GM13977 (cell line): ENCODE measurements at regions not wholly inside any gene's neighbourhood (a gene's known extent, or its start where the extent isn't known, plus 50 kb on each side); places are given as distances from the start of the nearest gene placed in this dataset.

Source experiments
- DNase-seq: peaks from one replicate; pipeline ENCODE4 v3.0.0; 2012; ENCODE audit warnings: low spot score
- in situ Hi-C: fragments of 300-500 bp; cut with MboI; formaldehyde crosslinking; loops from one replicate; pipeline ENCODE4 v1.12.0; 2022; ENCODE audit warnings: low sequenced_read_pairs, low pct_unique_long_range_greater_than_20kb, mixed read lengths, inconsistent platforms; ENCODE audit not compliant: unreplicated experiment
- TF ChIP-seq, protein P1 (sequence below): IDR thresholded peaks from 2 replicates; pipeline ENCODE4 v1.5.1; 2012; ENCODE audit warnings: mild to moderate bottlenecking, control low read depth; ENCODE audit not compliant: insufficient read depth; ENCODE audit errors: extremely low read depth, missing control alignments

DNA sequence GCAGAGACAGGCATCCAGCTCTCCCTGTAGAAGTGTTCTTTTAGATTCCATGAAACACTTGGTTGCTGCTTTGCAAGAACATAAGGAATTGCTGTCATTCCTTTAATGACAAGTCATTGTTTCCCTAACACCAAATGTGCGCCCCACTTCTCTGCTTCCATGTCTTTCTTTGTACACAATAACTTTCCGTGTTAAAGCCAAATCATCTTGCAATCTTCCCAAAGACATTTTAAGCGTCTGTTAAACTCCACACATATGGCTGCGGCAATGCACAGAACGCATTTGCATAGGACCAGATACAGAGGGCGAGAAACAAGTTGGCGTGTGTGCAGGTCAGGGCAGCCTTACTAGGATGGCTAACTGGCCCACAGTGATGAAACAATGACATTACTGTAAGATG is 399.3 kb upstream of the PRKCQ start:
- TF ChIP-seq, protein P1, sequence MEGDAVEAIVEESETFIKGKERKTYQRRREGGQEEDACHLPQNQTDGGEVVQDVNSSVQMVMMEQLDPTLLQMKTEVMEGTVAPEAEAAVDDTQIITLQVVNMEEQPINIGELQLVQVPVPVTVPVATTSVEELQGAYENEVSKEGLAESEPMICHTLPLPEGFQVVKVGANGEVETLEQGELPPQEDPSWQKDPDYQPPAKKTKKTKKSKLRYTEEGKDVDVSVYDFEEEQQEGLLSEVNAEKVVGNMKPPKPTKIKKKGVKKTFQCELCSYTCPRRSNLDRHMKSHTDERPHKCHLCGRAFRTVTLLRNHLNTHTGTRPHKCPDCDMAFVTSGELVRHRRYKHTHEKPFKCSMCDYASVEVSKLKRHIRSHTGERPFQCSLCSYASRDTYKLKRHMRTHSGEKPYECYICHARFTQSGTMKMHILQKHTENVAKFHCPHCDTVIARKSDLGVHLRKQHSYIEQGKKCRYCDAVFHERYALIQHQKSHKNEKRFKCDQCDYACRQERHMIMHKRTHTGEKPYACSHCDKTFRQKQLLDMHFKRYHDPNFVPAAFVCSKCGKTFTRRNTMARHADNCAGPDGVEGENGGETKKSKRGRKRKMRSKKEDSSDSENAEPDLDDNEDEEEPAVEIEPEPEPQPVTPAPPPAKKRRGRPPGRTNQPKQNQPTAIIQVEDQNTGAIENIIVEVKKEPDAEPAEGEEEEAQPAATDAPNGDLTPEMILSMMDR = no peak
- in situ Hi-C loops = no loop called here
- DNase-seq = no peak

GRCh38 chr10:6978187-6978627 is 398.1 kb upstream of the PRKCQ start:
- TF ChIP-seq, protein P1 = no peak
- in situ Hi-C loops = no loop called here

GRCh38 chr10:6977398-6978186 is 397.5 kb upstream of the PRKCQ start:
- no peak for DNase-seq
- in situ Hi-C loops = no loop called here
- TF ChIP-seq, protein P1 = no peak

More at GRCh38 chr10:6978187-6978627, 398.1 kb upstream of the PRKCQ start:
- DNase-seq = no peak

- in situ Hi-C loops = no loop called here
- TF ChIP-seq, protein P1 = no peak
- no peak for DNase-seq
These were observed 393.8 kb upstream of the PRKCQ start for GRCh38 chr10:6973899-6974298.

- no peak for DNase-seq
- in situ Hi-C loops = no loop called here
- TF ChIP-seq, protein P1 = no peak
These were observed 392.1 kb upstream of the PRKCQ start for GRCh38 chr10:6972226-6972625.

GRCh38 chr10:6969659-6970058 is 389.6 kb upstream of the PRKCQ start:
- TF ChIP-seq, protein P1 = no peak
- in situ Hi-C loops = no loop called here

More at GRCh38 chr10:6969659-6970058, 389.6 kb upstream of the PRKCQ start:
- no peak for DNase-seq
